Thoracic aorta (tissue), 2 donors: ENCODE measurements at regions not wholly inside any gene's neighbourhood (a gene's known extent, or its start where the extent isn't known, plus 50 kb on each side); places are given as distances from the start of the nearest gene placed in this dataset.

Experiments
- ATAC-seq: fragments of 150-250 bp; one replicate; pipeline ENCODE4 v1.8.0; 2017; ENCODE audit warnings: low read depth; ENCODE audit not compliant: insufficient number of reproducible peaks, low FRiP score
- DNase-seq: peaks from one replicate; pipeline ENCODE4 v3.0.0-alpha.2; 2020; ENCODE audit warnings: low spot score
- H3K27ac ChIP-seq, 2 donors: fragments of 200-600 bp; sonication (generic); 1 replicate in 1 of 2; 2 replicates in 1 of 2; pipeline ENCODE4 v1.5.1; 2016; ENCODE audit warnings: mild to moderate bottlenecking in 2 of 2, moderate library complexity in 2 of 2
- H3K27me3 ChIP-seq: fragments of 200-600 bp; sonication (generic); replicated peaks from 2 replicates; pipeline ENCODE4 v1.6.0; 2016; ENCODE audit warnings: mild to moderate bottlenecking; ENCODE audit not compliant: insufficient read depth
- H3K36me3 ChIP-seq: fragments of 200-600 bp; sonication (generic); one replicate; pipeline ENCODE4 v1.5.1; 2016
- H3K4me1 ChIP-seq, 2 donors: fragments of 200-600 bp; sonication (generic); 1 replicate in 1 of 2; 2 replicates in 1 of 2; pipeline versions ENCODE4 v1.5.1 to v1.6.0; 2016; ENCODE audit warnings: low read depth in 2 of 2, mild to moderate bottlenecking in 1 of 2; ENCODE audit not compliant: control insufficient read depth in 1 of 2
- H3K4me3 ChIP-seq: fragments of 200-600 bp; sonication (generic); 2 replicates; pipeline ENCODE4 v1.5.1; 2016; ENCODE audit warnings: mild to moderate bottlenecking
- H3K9me3 ChIP-seq: fragments of 200-600 bp; sonication (generic); 2 replicates; pipeline ENCODE4 v1.5.1; 2016
- CTCF ChIP-seq: fragments of 200-600 bp; sonication (generic); IDR thresholded peaks from one replicate; pipeline ENCODE4 v1.5.1; 2019; ENCODE audit warnings: antibody characterized with exemption

GRCh38 chr4:1491328-1492141 is 85.3 kb upstream of the NKX1-1 start:
- no peaks in the 10 kb centered on the region for H3K27me3 ChIP-seq
- DNase-seq (no peak), ATAC-seq (no peak)
- no peak for TF ChIP-seq CTCF
- H3K9me3 ChIP-seq: no peaks in the 10 kb centered on the region
- H3K4me1 ChIP-seq: no peaks in the 10 kb centered on the region
- no peak overlapping the region for H3K27ac ChIP-seq
- H3K36me3 ChIP-seq: no peaks in the 10 kb centered on the region
- no peak overlapping the region for H3K4me3 ChIP-seq

- Histone ChIP-seq H3K27ac (no peak overlapping the region), H3K9me3 (peaks cover 2% of the 10 kb centered on the region), H3K4me1 (no peaks in the 10 kb centered on the region), H3K36me3 (no peaks in the 10 kb centered on the region), H3K27me3 (no peaks in the 10 kb centered on the region), H3K4me3 (no peak overlapping the region)
- ATAC-seq (no peak), DNase-seq (no peak)
- no peak for TF ChIP-seq CTCF
These were observed 84.5 kb upstream of the NKX1-1 start for GRCh38 chr4:1490654-1491327.

GRCh38 chr4:1490011-1490653 is 83.9 kb upstream of the NKX1-1 start:
- Histone ChIP-seq H3K27ac (no peak overlapping the region), H3K4me3 (no peak overlapping the region), H3K36me3 (no peaks in the 10 kb centered on the region), H3K4me1 (no peaks in the 10 kb centered on the region), H3K9me3 (peaks cover 9% of the 10 kb centered on the region), H3K27me3 (no peaks in the 10 kb centered on the region)
- no peak for ATAC-seq
- TF ChIP-seq CTCF: no peak
- no peak for DNase-seq

GRCh38 chr4:1489639-1489995 is 83.4 kb upstream of the NKX1-1 start:
- H3K27me3 ChIP-seq: no peaks in the 10 kb centered on the region
- H3K4me3 ChIP-seq: no peak overlapping the region
- H3K4me1 ChIP-seq: no peaks in the 10 kb centered on the region
- no peak for DNase-seq
- no peak for ATAC-seq
- H3K36me3 ChIP-seq: no peaks in the 10 kb centered on the region
- H3K27ac ChIP-seq: no peak overlapping the region
- peaks cover 14% of the 10 kb centered on the region for H3K9me3 ChIP-seq
- no peak for TF ChIP-seq CTCF

GRCh38 chr4:1488831-1489638 is 82.8 kb upstream of the NKX1-1 start:
- Histone ChIP-seq H3K36me3 (no peaks in the 10 kb centered on the region), H3K4me3 (no peak overlapping the region), H3K9me3 (peaks cover 14% of the 10 kb centered on the region), H3K4me1 (no peaks in the 10 kb centered on the region), H3K27me3 (no peaks in the 10 kb centered on the region), H3K27ac (no peak overlapping the region)
- DNase-seq (no peak), ATAC-seq (no peak)
- no peak for TF ChIP-seq CTCF
